AG10803 (cell line): ENCODE measurements at regions not wholly inside any gene's neighbourhood (a gene's known extent, or its start where the extent isn't known, plus 50 kb on each side); places are given as distances from the start of the nearest gene placed in this dataset.

Experiments used
- DNase-seq: peaks from one replicate; pipeline ENCODE4 v3.0.0; 2010; ENCODE audit warnings: low read depth
- H3K4me3 ChIP-seq: 2 replicates; pipeline ENCODE4 v1.5.1; 2011; ENCODE audit warnings: mild to moderate bottlenecking, low read length, control low read depth
- CTCF ChIP-seq: conservative IDR thresholded peaks from 2 replicates; pipeline ENCODE4 v1.5.1; 2011; ENCODE audit warnings: mild to moderate bottlenecking, low read length, control low read depth, inconsistent platforms

GRCh38 chr7:156140896-156141295 is 328.6 kb upstream of the SHH start:
- no peak overlapping the region for H3K4me3 ChIP-seq
- TF ChIP-seq CTCF: no peak
- DNase-seq: no peak

GRCh38 chr7:156140447-156140846 is 328.2 kb upstream of the SHH start:
- no peak for DNase-seq

GRCh38 chr7:156139633-156140032 is 327.4 kb upstream of the SHH start:
- DNase-seq: no peak
- TF ChIP-seq CTCF: no peak
- no peak overlapping the region for H3K4me3 ChIP-seq

More at GRCh38 chr7:156140447-156140846, 328.2 kb upstream of the SHH start:
- H3K4me3 ChIP-seq: no peak overlapping the region
- TF ChIP-seq CTCF: no peak

GRCh38 chr7:156139112-156139511 is 326.8 kb upstream of the SHH start:
- TF ChIP-seq CTCF: no peak
- H3K4me3 ChIP-seq: no peak overlapping the region
- no peak for DNase-seq

- no peak for TF ChIP-seq CTCF
- no peak for DNase-seq
Measured at GRCh38 chr7:156131881-156132280, 319.6 kb upstream of the SHH start.

GRCh38 chr7:156129522-156129921 is 317.3 kb upstream of the SHH start:
- no peak for DNase-seq
- no peak for TF ChIP-seq CTCF
- H3K4me3 ChIP-seq: no peak overlapping the region

More at GRCh38 chr7:156131881-156132280, 319.6 kb upstream of the SHH start:
- H3K4me3 ChIP-seq: no peak overlapping the region

GRCh38 chr7:156128496-156128895 is 316.2 kb upstream of the SHH start:
- DNase-seq: no peak
- no peak for TF ChIP-seq CTCF
- H3K4me3 ChIP-seq: no peak overlapping the region
